NT2/D1 (cell line): ENCODE measurements at regions not wholly inside any gene's neighbourhood (a gene's known extent, or its start where the extent isn't known, plus 50 kb on each side); places are given as distances from the start of the nearest gene placed in this dataset.

ENCODE experiments used
- SUZ12 ChIP-seq: IDR thresholded peaks from 2 replicates; pipeline ENCODE4 v1.6.1; 2011; ENCODE audit not compliant: insufficient read length, insufficient read depth; ENCODE audit errors: extremely low read depth
- YY1 ChIP-seq: IDR thresholded peaks from 2 replicates; pipeline ENCODE4 v1.6.1; 2011; ENCODE audit not compliant: insufficient read length, insufficient read depth
- ZNF274 ChIP-seq: IDR thresholded peaks from 2 replicates; pipeline ENCODE4 v1.6.1; 2011; ENCODE audit warnings: mild to moderate bottlenecking, low read depth, low read length

DNA sequence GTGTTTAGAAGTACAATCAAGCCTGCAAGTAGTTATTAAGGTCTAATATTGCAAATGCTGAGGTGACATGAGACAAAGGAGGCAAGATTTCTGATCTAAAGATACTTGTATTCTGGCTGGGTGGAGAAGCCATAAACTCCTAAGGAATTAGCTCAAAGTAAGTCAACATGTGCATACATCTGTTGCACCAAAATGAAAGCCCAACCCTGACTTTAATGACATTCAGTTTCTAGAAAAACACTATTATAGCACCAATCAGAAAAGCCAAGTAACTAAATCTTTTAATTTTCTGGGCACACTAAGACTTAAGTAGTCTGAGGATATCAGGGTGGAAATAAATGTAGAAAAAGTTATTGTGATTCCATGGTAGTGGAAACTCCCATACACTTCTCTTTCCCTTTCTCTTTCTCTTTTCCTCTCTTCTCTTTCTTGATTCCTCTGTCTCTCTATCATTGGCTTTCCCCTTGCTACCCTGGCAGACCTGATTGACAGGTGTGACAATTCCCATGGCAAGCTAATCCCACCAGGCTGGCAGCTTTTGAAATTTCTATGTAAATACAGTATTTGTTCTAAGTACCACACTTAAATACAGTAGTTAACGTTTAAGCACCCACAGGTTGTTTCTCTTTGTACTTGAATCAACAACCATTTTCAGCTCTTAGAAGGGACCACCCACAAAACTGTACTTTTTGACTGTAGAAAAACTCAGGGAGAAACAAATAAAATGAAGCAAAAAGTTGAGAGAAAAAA is 528.4 kb upstream of the SEMA6D start:
- no peak for TF ChIP-seq SUZ12
- TF ChIP-seq ZNF274, result no peak
- no peak for TF ChIP-seq YY1
